KMS-11 (cell line): ENCODE measurements at regions not wholly inside any gene's neighbourhood (a gene's known extent, or its start where the extent isn't known, plus 50 kb on each side); places are given as distances from the start of the nearest gene placed in this dataset.
"Not testable (repeated sequence)": the region's sequence is repeated elsewhere in the genome, so short reads cannot be mapped to it uniquely, and the experiment has no call there.

ENCODE experiments used
- H2AFZ ChIP-seq: fragments of 200-600 bp; sonication (generic); 2 replicates; pipeline ENCODE4 v1.6.1; 2016; ENCODE audit warnings: antibody characterized with exemption, mixed run types, low read depth
- H3K27ac ChIP-seq: fragments of 200-600 bp; sonication (generic); 2 replicates; pipeline ENCODE4 v1.6.1; 2016; ENCODE audit warnings: mild to moderate bottlenecking, mixed run types
- H3K27me3 ChIP-seq: fragments of 200-600 bp; sonication (generic); 2 replicates; pipeline ENCODE4 v1.6.1; 2017; ENCODE audit warnings: mild to moderate bottlenecking, low read depth, mixed run types, moderate library complexity; ENCODE audit not compliant: insufficient read depth
- H3K36me3 ChIP-seq: fragments of 200-600 bp; sonication (generic); 2 replicates; pipeline ENCODE4 v1.6.1; 2017; ENCODE audit warnings: mild to moderate bottlenecking, mixed run types; ENCODE audit not compliant: insufficient read depth
- H3K4me1 ChIP-seq: fragments of 200-600 bp; sonication (generic); 2 replicates; pipeline ENCODE4 v1.6.1; 2016; ENCODE audit warnings: mild to moderate bottlenecking, low read depth, mixed run types; ENCODE audit not compliant: poor library complexity, severe bottlenecking
- H3K4me2 ChIP-seq: fragments of 200-600 bp; sonication (generic); 2 replicates; pipeline ENCODE4 v1.7.0; 2016; ENCODE audit warnings: mild to moderate bottlenecking, mixed run types
- H3K4me3 ChIP-seq: fragments of 200-600 bp; sonication (generic); IDR thresholded peaks from 2 replicates; pipeline ENCODE4 v1.6.1; 2017; ENCODE audit warnings: low read depth, low read length, mixed read lengths; ENCODE audit not compliant: insufficient read depth
- H3K79me2 ChIP-seq: fragments of 200-600 bp; sonication (generic); 2 replicates; pipeline ENCODE4 v1.6.1; 2016; ENCODE audit warnings: low read depth, mixed run types; ENCODE audit not compliant: insufficient read depth
- H3K9ac ChIP-seq: fragments of 200-600 bp; sonication (generic); 2 replicates; pipeline ENCODE4 v1.6.1; 2016; ENCODE audit warnings: mild to moderate bottlenecking, mixed run types
- H4K20me1 ChIP-seq: fragments of 200-600 bp; sonication (generic); 2 replicates; pipeline ENCODE4 v1.6.1; 2016; ENCODE audit warnings: mild to moderate bottlenecking, mixed run types; ENCODE audit not compliant: insufficient read depth

DNA sequence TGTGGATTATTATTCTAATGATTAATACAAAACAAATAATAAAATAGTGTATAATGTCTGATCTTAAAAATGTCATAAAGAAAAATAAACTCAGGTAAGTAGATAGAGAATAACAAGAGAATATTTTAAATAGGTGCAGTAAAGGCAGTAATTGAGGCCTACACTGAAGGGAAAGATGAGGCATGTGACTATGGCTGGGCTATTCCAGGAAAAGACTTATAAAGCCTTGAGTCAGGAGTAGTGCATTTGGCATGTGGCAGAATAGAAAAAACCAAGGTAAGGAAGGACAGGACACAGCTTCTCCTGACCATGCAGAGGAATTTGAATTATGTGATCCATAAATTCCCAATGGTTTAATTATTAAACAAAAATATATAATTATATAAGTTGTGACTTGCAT, 215.6 kb upstream of the C1QTNF3 start:
- not testable (repeated sequence) for H3K27me3 ChIP-seq, H3K36me3 ChIP-seq, H3K9ac ChIP-seq, H3K4me2 ChIP-seq, H3K27ac ChIP-seq, H2AFZ ChIP-seq, H3K79me2 ChIP-seq, H4K20me1 ChIP-seq, H3K4me1 ChIP-seq, H3K4me3 ChIP-seq

DNA sequence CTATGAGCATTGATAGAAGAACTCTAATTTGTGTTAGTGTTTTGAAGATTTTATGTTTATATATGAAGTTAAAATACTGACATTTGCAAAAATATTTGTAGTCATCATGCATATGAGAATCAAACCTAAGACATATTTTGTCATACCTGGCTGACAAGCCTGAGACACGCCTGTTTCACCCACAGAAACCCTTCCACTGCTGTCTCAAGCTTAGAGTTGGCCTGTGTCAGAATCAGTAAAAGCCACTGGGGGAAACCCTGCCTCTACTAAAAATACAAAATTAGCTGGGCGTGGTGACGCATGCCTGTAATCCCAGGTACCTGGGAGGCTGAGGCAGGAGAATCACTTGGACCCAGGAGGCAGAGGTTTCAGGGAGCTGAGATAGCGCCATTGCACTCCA, 218.0 kb upstream of the C1QTNF3 start:
- H3K4me2 ChIP-seq, H3K9ac ChIP-seq, H3K27me3 ChIP-seq, H2AFZ ChIP-seq, H3K4me3 ChIP-seq, H3K79me2 ChIP-seq, H3K27ac ChIP-seq, H3K36me3 ChIP-seq, H3K4me1 ChIP-seq, H4K20me1 ChIP-seq: not testable (repeated sequence)

- H3K4me3 ChIP-seq, H4K20me1 ChIP-seq, H3K4me1 ChIP-seq, H3K79me2 ChIP-seq, H3K27me3 ChIP-seq, H3K36me3 ChIP-seq, H3K27ac ChIP-seq, H3K9ac ChIP-seq, H3K4me2 ChIP-seq, H2AFZ ChIP-seq: not testable (repeated sequence)
Observed at GRCh38 chr5:34266151-34266550, 223.1 kb upstream of the C1QTNF3 start.

- H3K4me2 ChIP-seq, H3K27me3 ChIP-seq, H3K27ac ChIP-seq, H2AFZ ChIP-seq, H3K4me3 ChIP-seq, H3K36me3 ChIP-seq, H3K79me2 ChIP-seq, H3K4me1 ChIP-seq, H3K9ac ChIP-seq, H4K20me1 ChIP-seq: not testable (repeated sequence)
Observed at GRCh38 chr5:34296759-34297158, 253.7 kb upstream of the C1QTNF3 start.

DNA sequence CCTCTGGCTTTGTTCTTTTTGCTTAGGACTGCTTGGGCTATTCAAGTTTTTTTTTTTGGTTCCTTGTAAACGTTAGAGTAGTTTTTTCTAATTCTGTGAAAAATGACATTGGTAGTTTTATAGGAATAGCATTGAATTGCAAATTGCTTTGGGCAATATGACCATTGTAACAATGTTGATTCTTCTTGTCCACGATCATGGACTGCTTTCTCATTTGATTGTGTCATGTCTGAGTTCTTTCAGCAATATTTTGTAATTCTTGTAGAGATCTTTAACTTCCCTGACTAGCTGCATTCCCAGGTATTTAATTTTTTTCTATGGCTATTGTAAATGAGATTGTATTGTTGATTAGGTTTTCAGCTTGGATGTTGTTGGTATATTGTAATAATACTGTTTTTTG, 286.2 kb upstream of the C1QTNF3 start:
- not testable (repeated sequence) for H3K4me2 ChIP-seq, H3K36me3 ChIP-seq, H3K4me1 ChIP-seq, H3K4me3 ChIP-seq, H3K27ac ChIP-seq, H3K9ac ChIP-seq, H4K20me1 ChIP-seq, H2AFZ ChIP-seq, H3K79me2 ChIP-seq, H3K27me3 ChIP-seq

GRCh38 chr5:34329611-34330108, 286.6 kb upstream of the C1QTNF3 start:
- H3K36me3 ChIP-seq, H3K4me1 ChIP-seq, H4K20me1 ChIP-seq, H3K9ac ChIP-seq, H3K79me2 ChIP-seq, H3K4me3 ChIP-seq, H2AFZ ChIP-seq, H3K27ac ChIP-seq, H3K27me3 ChIP-seq, H3K4me2 ChIP-seq: not testable (repeated sequence)

DNA sequence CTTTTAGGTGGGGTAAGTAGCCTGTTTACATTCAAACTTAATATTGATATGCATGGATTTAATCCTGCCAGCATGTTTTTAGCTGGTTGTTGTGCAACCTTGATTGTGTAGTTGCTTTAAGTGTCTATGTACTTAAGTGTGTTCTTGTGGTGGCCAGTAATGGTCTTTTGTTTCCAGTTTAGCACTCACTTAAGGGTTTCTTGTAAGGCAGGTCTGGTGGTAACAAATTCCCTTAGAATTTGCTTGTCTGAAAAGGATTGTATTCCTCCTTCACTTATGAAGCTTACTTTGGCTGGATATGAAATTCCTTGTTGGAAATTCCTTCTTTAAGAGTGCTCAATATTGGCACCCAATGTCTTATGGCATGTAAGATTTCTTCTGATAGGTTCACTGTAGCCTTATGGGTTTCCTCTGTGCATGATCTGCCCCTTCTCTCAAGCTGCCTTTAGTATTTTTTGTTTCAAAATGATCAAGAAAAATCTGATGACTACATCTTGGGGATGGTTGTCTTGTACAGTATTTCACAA, 289.0 kb upstream of the C1QTNF3 start:
- not testable (repeated sequence) for H3K9ac ChIP-seq, H3K79me2 ChIP-seq, H3K27me3 ChIP-seq, H3K27ac ChIP-seq, H3K36me3 ChIP-seq, H2AFZ ChIP-seq, H4K20me1 ChIP-seq, H3K4me3 ChIP-seq, H3K4me2 ChIP-seq, H3K4me1 ChIP-seq

GRCh38 chr5:34339408-34340001, 296.5 kb upstream of the C1QTNF3 start:
- not testable (repeated sequence) for H4K20me1 ChIP-seq, H3K4me2 ChIP-seq, H3K9ac ChIP-seq, H3K27ac ChIP-seq, H3K27me3 ChIP-seq, H3K4me3 ChIP-seq, H2AFZ ChIP-seq, H3K4me1 ChIP-seq, H3K79me2 ChIP-seq, H3K36me3 ChIP-seq

GRCh38 chr5:34354440-34354839, 301.7 kb upstream of the RAI14 start:
- not testable (repeated sequence) for H3K4me3 ChIP-seq, H3K4me2 ChIP-seq, H4K20me1 ChIP-seq, H3K79me2 ChIP-seq, H2AFZ ChIP-seq, H3K27ac ChIP-seq, H3K4me1 ChIP-seq, H3K9ac ChIP-seq, H3K27me3 ChIP-seq, H3K36me3 ChIP-seq

DNA sequence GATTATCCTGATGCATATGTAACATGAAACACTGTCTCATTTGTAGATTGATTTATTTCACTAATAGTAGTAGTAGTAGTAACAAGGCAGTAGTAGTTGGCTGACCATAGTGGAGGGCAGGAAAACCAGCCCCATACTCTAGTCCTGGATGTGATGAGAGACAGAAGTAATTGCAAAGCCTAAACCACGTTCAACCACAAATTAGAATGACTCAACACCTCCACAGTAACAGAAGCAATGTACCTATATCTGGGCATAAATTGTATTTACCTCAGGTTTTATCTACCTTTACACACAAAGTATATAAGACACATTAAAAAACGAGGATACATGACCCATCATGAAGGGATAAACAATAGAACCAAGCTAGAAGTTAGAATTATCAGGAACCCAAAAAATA, 284.7 kb upstream of the RAI14 start:
- not testable (repeated sequence) for H3K36me3 ChIP-seq, H3K27me3 ChIP-seq, H3K9ac ChIP-seq, H3K27ac ChIP-seq, H3K4me3 ChIP-seq, H3K79me2 ChIP-seq, H3K4me1 ChIP-seq, H4K20me1 ChIP-seq, H2AFZ ChIP-seq, H3K4me2 ChIP-seq

- H2AFZ ChIP-seq, H3K36me3 ChIP-seq, H4K20me1 ChIP-seq, H3K4me3 ChIP-seq, H3K27me3 ChIP-seq, H3K4me1 ChIP-seq, H3K27ac ChIP-seq, H3K9ac ChIP-seq, H3K4me2 ChIP-seq, H3K79me2 ChIP-seq: not testable (repeated sequence)
Observed at GRCh38 chr5:34371817-34372216, 284.3 kb upstream of the RAI14 start.
